Fibroblast of villous mesenchyme (primary cell): ENCODE measurements at regions not wholly inside any gene's neighbourhood (a gene's known extent, or its start where the extent isn't known, plus 50 kb on each side); places are given as distances from the start of the nearest gene placed in this dataset.
A peak's percentile ranks its signal among the peaks of the same experiment; 100 is the strongest.

Experiments
- DNase-seq: peaks from one replicate; pipeline ENCODE4 v3.0.0-alpha.2; 2010; ENCODE audit warnings: low read depth
- H3K4me3 ChIP-seq: 2 replicates; pipeline ENCODE4 v1.5.1; 2011; ENCODE audit warnings: low read depth, mild to moderate bottlenecking, low read length
- TF ChIP-seq, protein P1 (sequence below): IDR thresholded peaks from 2 replicates; pipeline ENCODE4 v1.5.1; 2012; ENCODE audit warnings: low read depth, mild to moderate bottlenecking, low read length; ENCODE audit not compliant: insufficient read depth

DNA sequence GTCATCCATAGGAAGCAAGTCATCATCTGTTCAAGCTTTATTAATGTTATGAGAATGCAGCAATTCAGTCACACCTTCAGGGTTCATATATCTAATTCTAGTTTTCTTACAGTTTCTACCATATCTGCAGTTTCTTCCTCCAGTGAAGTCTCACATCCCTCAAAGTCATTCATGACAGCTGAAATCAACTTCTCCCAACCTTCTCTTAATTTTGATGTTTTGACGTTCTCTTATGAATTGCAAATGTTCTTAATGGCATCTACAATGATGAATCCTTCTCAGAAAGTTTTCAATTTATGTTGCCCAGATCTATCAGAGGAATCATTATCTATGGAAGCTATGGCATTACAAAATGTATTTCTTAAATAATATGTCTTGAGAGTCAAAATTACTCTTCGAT is 210.4 kb upstream of the ZBTB20 start:
- TF ChIP-seq, protein P1, sequence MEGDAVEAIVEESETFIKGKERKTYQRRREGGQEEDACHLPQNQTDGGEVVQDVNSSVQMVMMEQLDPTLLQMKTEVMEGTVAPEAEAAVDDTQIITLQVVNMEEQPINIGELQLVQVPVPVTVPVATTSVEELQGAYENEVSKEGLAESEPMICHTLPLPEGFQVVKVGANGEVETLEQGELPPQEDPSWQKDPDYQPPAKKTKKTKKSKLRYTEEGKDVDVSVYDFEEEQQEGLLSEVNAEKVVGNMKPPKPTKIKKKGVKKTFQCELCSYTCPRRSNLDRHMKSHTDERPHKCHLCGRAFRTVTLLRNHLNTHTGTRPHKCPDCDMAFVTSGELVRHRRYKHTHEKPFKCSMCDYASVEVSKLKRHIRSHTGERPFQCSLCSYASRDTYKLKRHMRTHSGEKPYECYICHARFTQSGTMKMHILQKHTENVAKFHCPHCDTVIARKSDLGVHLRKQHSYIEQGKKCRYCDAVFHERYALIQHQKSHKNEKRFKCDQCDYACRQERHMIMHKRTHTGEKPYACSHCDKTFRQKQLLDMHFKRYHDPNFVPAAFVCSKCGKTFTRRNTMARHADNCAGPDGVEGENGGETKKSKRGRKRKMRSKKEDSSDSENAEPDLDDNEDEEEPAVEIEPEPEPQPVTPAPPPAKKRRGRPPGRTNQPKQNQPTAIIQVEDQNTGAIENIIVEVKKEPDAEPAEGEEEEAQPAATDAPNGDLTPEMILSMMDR, result no peak
- DNase-seq, result no peak
- no peak overlapping the region for H3K4me3 ChIP-seq

DNA sequence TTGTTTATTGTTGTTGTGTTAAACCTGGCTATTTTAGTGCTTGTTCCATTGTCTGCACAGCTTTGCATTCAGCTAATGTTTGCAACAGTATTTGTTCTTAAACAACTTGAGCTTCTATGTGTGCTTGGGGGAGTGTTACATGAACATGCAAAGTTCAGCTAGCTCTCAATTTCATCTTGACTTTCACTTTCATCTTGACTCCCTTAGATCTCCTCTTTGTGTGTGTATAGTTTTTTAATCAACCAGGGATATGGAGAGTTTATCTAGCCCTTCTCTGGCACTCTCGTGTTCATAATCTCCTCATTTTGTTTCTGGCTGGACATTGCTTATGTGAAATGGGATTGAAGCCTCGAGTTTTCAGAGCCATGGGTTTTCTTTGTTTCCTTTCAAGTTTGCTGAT is 212.4 kb upstream of the ZBTB20 start:
- peak; percentile 24 for DNase-seq
- H3K4me3 ChIP-seq, result no peak overlapping the region
- TF ChIP-seq, protein P1, result no peak

DNA sequence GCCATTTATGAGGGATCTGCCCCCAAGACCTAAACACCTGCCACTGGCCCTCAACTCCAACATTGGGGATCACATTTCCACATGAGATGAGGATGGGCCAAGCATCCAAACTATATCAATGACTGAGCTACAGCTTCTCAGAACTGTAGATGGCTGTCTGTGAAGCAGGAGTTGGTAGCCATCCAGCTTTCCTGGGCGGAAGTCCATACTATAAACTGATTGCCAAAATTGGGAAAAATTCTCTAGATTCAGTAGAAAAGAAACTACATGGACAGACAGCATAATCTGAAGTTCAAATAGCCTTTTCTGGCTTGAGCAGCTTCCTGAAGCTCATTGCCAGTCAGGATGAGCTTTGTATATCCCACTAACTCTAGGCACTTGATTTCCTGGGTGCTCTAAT is 214.7 kb upstream of the ZBTB20 start:
- TF ChIP-seq, protein P1, result no peak
- H3K4me3 ChIP-seq, result no peak overlapping the region
- DNase-seq, result no peak

DNA sequence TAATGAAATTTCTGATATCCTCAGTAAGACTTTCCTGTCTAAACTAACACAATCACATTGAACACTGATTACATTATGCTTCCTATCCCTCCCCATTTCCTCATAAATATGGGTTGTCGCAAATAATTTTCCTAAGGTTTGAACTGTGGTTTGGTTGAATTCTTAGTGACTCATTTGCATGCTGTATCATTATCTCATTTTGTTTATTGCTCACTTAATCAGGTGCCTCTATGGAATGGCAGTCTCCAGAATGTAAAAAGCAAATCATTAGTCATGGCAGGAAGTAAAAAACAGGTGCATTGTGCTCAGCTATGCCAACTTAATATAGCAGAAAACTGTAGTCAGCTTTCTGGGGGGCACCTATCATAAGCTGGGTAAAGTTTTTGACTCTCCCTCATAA is 216.0 kb upstream of the ZBTB20 start:
- TF ChIP-seq, protein P1, result no peak
- no peak overlapping the region for H3K4me3 ChIP-seq
- DNase-seq, result peak; percentile 16

DNA sequence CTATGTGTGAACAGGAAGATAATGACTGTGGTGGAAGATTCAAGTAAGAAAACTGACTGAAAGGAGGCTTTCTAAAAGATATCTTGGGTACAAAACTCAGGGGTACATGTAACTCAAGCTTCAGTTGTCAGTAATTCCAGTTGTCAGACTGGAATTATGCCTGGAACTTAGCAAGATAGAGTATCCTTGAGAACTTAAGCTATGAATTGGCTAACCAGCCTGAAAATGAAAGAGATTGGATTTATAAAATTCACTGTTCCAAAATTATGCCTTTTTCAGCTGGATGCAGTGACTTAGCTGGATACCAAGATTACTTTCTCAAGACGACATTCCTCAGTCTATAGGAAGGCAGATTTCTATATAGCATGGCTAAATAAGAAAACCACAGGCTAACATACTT is 221.9 kb upstream of the ZBTB20 start:
- no peak overlapping the region for H3K4me3 ChIP-seq
- TF ChIP-seq, protein P1, result no peak
- no peak for DNase-seq

DNA sequence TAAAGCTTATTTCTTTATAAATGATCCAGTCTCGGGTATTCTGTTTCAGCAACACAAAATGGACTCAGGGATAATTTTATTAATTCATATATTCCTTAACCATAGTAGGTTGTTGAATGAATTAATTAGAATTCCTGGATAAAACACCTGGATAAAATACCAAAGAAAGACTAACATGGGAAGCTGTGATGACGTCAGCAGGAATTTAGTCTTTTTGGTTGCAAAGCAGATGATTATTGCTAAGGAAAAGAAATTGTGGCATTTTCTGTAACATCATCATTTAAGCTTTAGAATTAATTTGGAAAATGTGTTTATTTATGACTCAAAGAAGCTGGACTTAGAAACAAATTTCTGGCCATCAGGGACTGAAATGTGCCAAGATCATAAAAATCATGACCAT is 228.3 kb upstream of the ZBTB20 start:
- TF ChIP-seq, protein P1, result no peak
- H3K4me3 ChIP-seq, result no peak overlapping the region
- DNase-seq, result no peak

DNA sequence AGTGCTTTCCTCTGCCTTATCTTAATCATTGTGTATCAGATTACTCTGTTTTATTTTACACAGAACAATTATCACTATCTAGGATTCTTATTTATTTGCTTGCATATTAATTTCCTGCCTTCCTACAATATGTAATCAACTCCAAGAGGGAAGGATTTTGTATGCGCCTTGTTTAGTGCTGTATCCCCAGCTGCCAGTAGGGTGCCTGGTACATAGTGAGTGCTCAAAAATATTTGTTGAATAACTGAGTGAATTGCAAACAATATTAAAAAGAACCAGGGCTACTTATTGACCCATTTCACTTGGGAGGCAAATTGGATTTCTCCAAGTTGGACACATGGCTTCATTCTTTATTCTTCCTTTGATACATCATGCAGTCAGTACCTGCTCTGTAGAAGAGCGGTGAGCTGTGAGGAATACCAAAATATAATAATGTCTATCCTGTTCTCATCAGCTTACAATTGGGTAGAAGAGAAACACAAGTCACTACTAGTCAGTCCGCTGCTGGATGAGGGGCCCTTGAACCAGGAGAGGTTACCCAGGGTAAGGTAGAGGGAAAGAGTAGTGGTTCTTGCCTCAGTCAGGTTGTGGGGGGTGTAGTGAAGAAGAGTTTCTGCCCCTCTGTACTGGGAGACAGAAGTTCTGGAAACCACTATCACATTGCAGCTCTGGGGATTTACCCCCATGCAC is 233.9 kb upstream of the ZBTB20 start:
- no peak for DNase-seq
- no peak overlapping the region for H3K4me3 ChIP-seq
- TF ChIP-seq, protein P1, result peak; percentile 8
